Gastroesophageal sphincter (tissue), 3 donors: ENCODE measurements at regions not wholly inside any gene's neighbourhood (a gene's known extent, or its start where the extent isn't known, plus 50 kb on each side); places are given as distances from the start of the nearest gene placed in this dataset.

ENCODE experiments used
- CTCF ChIP-seq, 4 experiments: fragments of 200-600 bp in 2 of 4; fragments of 450-650 bp in 2 of 4; sonication (generic) in 1 of 4; IDR thresholded peaks; one replicate each; pipeline ENCODE4 v1.5.1; 2017 to 2019; ENCODE audit warnings: antibody characterized with exemption in 4 of 4, mild to moderate bottlenecking in 2 of 4, moderate library complexity in 2 of 4
- EP300 ChIP-seq: sonication (generic); formaldehyde crosslinking; IDR thresholded peaks from one replicate; pipeline ENCODE4 v1.6.1; 2017; ENCODE audit warnings: antibody characterized with exemption, mild to moderate bottlenecking

- TF ChIP-seq CTCF (IDR thresholded peaks at IDR 0.05) (no peak), EP300 (no peak)
Observed at GRCh38 chr9:71269859-71270258, 148.4 kb upstream of the TRPM3 start.
